ENCODE measurements at regions not wholly inside any gene's neighbourhood (a gene's known extent, or its start where the extent isn't known, plus 50 kb on each side); places are given as distances from the start of the nearest gene placed in this dataset.

GRCh38 chr2:223523551-223524001 is 78.6 kb downstream of the SCG2 start:
- 0 out of 5 replicates have a peak, but pooled peaks cover 0 to 2% of the 10 kb centered on the region in 2 experiments for H3K9me3 Mint-ChIP-seq
- Histone ChIP-seq H3K18ac (ENCODE audit: insufficient read length, low read depth, low read length) (no peak overlapping the region), H3K56ac (ENCODE audit: insufficient read length, low read depth, low read length) (no peak overlapping the region), H4K20me1 (ENCODE audit: control insufficient read depth, insufficient read depth, insufficient read length) (no peaks in the 10 kb centered on the region), H2BK5ac (ENCODE audit: insufficient read length, low read length) (no peak overlapping the region), H3K9ac (ENCODE audit: extremely low read depth, insufficient read length, low read length) (no peak overlapping the region), H4K8ac (replicated peaks; ENCODE audit: insufficient read length, low read depth, low read length) (no peak overlapping the region), H2AK5ac (ENCODE audit: insufficient read length, low read length) (no peak overlapping the region), H3K23me2 (ENCODE audit: insufficient read length, low read depth, low read length, poor library complexity, severe bottlenecking) (no peaks in the 10 kb centered on the region), H4K91ac (ENCODE audit: insufficient read length, low read depth, low read length) (no peak overlapping the region), H3K27me3 (ENCODE audit: insufficient read depth, low read length) (no peaks in the 10 kb centered on the region), H3K9me3 (ENCODE audit: control insufficient read depth, low read depth, low read length) (no peaks in the 10 kb centered on the region), H3K4me1 (ENCODE audit: insufficient read depth, low read length) (no peaks in the 10 kb centered on the region), H2BK20ac (ENCODE audit: low read depth, low read length, poor library complexity, severe bottlenecking) (no peak overlapping the region), H3K4me2 (ENCODE audit: insufficient read depth, insufficient read length, low read length) (no peak overlapping the region), H3K79me2 (ENCODE audit: insufficient read depth, low read length) (no peaks in the 10 kb centered on the region), H3K14ac (ENCODE audit: insufficient read depth, low read length) (no peak overlapping the region), H2BK120ac (ENCODE audit: low read depth, low read length, poor library complexity, severe bottlenecking) (no peak overlapping the region), H3K23ac (ENCODE audit: insufficient read length, low read depth, low read length) (no peak overlapping the region), H2BK12ac (ENCODE audit: insufficient read length, low read depth, low read length) (no peak overlapping the region), H2BK15ac (ENCODE audit: low read depth, low read length) (no peak overlapping the region), H3K27ac (ENCODE audit: insufficient read length, low read depth, low read length) (no peak overlapping the region), H3K4ac (ENCODE audit: low read depth, low read length) (no peak overlapping the region), H3T11ph (ENCODE audit: low read length) (no peak overlapping the region), H4K5ac (ENCODE audit: insufficient read length, low read depth, low read length) (no peak overlapping the region), H3K79me1 (ENCODE audit: insufficient read depth, low read depth, low read length, poor library complexity, severe bottlenecking) (no peaks in the 10 kb centered on the region), H2AFZ (ENCODE audit: low read length) (no peak overlapping the region)
- no CpG with 5 or more reads among the region's 4 CpGs for WGBS (ENCODE audit: extremely low coverage, insufficient read length, low lambda C conversion rate)
- no peaks in the 10 kb centered on the region for H3K36me3 Mint-ChIP-seq (ENCODE audit: insufficient read depth in 1 of 3, low read depth in 3 of 3)
- DNase-seq, result no peak
- no peaks in the 10 kb centered on the region; the same call in none of the 2 replicates for H3K27me3 Mint-ChIP-seq (ENCODE audit: low read depth)
- no peaks in the 10 kb centered on the region for H3K4me1 Mint-ChIP-seq
- TF ChIP-seq CTCF (conservative IDR thresholded peaks at IDR 0.05), result no peak
- no peak overlapping the region for H3K4me3 Mint-ChIP-seq
- no peak overlapping the region for H3K27ac Mint-ChIP-seq

Data from H9 (cell line).